ENCODE measurements at regions not wholly inside any gene's neighbourhood (a gene's known extent, or its start where the extent isn't known, plus 50 kb on each side); places are given as distances from the start of the nearest gene placed in this dataset.

DNA sequence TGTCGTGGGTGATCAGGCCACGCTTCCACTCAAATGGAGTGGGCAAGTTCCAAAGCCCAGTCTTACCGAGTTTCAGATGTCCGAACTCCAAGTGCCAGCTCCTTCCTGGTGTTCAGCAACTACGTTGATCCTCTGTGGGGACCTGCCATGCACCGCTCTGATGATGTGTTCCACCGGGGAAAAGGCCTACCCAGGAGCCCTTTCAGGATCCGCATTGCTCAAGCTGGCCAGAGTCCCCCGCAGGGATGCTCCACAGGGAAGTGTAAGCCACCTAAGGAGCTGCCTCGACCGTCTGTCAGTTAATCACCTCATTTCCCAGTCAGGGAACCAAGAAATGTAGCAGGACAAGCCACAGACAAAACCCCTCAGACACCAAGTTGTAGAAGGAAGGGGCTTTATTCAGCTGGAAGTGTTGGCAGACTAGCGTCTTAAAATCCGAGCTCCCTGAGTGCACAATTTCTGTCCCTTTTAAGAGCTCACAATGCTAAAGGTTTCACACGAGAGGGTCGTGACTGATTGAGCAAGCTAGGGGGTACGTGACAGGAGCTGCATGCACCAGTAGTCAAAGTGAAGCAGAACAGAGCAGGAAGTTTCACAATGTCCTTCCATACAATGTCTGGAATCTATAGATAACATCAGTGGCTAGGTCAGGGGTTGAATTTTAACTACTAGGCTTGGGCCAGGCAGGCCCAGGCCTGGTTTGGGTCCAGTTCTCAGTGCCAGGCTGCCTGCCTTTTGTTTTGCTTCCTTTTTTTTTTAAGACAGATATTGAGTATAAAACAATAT lies 126.2 kb upstream of the ZDHHC15 start (continued):
- TF ChIP-seq ZHX2 (IDR thresholded peaks at IDR 0.05; ENCODE audit: low read depth) (no peak), ZHX2 (CRISPR knock-in tag; IDR thresholded peaks at IDR 0.05; ENCODE audit: borderline replicate concordance) (no peak), XRCC5 (optimal IDR thresholded peaks at IDR 0.05; ENCODE audit: low read length) (no peak), DRAP1 (CRISPR knock-in tag; IDR thresholded peaks at IDR 0.05) (peak; percentile 62), ZNF205 (CRISPR knock-in tag; IDR thresholded peaks at IDR 0.05) (0 out of 2 replicates have a peak, but pooled peaks have one; percentile 26), PHF21A (CRISPR knock-in tag; IDR thresholded peaks at IDR 0.05) (0 out of 2 replicates have a peak, but pooled peaks have one; percentile 26), SALL1 (CRISPR knock-in tag; IDR thresholded peaks at IDR 0.05) (peak; percentile 69), KDM1A (CRISPR knock-in tag; IDR thresholded peaks at IDR 0.05) (no peak), HNF4A (CRISPR knock-in tag; IDR thresholded peaks at IDR 0.05) (0 out of 2 replicates have a peak, but pooled peaks have one; percentile 9), ZFP36 (IDR thresholded peaks at IDR 0.05; ENCODE audit: borderline replicate concordance, low read depth, low read length, partially characterized antibody) (no peak), ZNF788 (CRISPR knock-in tag; IDR thresholded peaks at IDR 0.05; ENCODE audit: borderline replicate concordance) (0 out of 2 replicates have a peak, but pooled peaks have one; percentile 29), ZNF460 (CRISPR knock-in tag; IDR thresholded peaks at IDR 0.05; ENCODE audit: borderline replicate concordance) (no peak), ETV5 (CRISPR knock-in tag; IDR thresholded peaks at IDR 0.05; ENCODE audit: borderline replicate concordance) (peak; percentile 88), NFRKB (IDR thresholded peaks at IDR 0.05) (no peak), ONECUT2 (CRISPR knock-in tag; IDR thresholded peaks at IDR 0.05) (no peak), ZNF550 (CRISPR knock-in tag; IDR thresholded peaks at IDR 0.05; ENCODE audit: borderline replicate concordance) (no peak), TEAD2 (CRISPR knock-in tag; IDR thresholded peaks at IDR 0.05) (no peak), ZNF33A (CRISPR knock-in tag; IDR thresholded peaks at IDR 0.05; ENCODE audit: borderline replicate concordance) (no peak), RARA (CRISPR knock-in tag; IDR thresholded peaks at IDR 0.05) (peak; percentile 76), HOXA3 (CRISPR knock-in tag; IDR thresholded peaks at IDR 0.05) (peak; percentile 39; the same call in 1 of the 2 replicates), ZFP82 (CRISPR knock-in tag; IDR thresholded peaks at IDR 0.05; ENCODE audit: borderline replicate concordance) (no peak)
- TF ChIP-seq, protein P1, sequence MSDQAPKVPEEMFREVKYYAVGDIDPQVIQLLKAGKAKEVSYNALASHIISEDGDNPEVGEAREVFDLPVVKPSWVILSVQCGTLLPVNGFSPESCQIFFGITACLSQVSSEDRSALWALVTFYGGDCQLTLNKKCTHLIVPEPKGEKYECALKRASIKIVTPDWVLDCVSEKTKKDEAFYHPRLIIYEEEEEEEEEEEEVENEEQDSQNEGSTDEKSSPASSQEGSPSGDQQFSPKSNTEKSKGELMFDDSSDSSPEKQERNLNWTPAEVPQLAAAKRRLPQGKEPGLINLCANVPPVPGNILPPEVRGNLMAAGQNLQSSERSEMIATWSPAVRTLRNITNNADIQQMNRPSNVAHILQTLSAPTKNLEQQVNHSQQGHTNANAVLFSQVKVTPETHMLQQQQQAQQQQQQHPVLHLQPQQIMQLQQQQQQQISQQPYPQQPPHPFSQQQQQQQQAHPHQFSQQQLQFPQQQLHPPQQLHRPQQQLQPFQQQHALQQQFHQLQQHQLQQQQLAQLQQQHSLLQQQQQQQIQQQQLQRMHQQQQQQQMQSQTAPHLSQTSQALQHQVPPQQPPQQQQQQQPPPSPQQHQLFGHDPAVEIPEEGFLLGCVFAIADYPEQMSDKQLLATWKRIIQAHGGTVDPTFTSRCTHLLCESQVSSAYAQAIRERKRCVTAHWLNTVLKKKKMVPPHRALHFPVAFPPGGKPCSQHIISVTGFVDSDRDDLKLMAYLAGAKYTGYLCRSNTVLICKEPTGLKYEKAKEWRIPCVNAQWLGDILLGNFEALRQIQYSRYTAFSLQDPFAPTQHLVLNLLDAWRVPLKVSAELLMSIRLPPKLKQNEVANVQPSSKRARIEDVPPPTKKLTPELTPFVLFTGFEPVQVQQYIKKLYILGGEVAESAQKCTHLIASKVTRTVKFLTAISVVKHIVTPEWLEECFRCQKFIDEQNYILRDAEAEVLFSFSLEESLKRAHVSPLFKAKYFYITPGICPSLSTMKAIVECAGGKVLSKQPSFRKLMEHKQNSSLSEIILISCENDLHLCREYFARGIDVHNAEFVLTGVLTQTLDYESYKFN (CRISPR knock-in tag; conservative IDR thresholded peaks at IDR 0.05), result peak; percentile 68

All from HepG2 (cell line).